Heart left ventricle (tissue), 13 donors: ENCODE measurements at regions not wholly inside any gene's neighbourhood (a gene's known extent, or its start where the extent isn't known, plus 50 kb on each side); places are given as distances from the start of the nearest gene placed in this dataset.

Experiments
- POLR2A ChIP-seq, 2 donors: fragments of 450-650 bp; IDR thresholded peaks; one replicate each; pipeline ENCODE4 v1.6.1; 2017; ENCODE audit warnings: antibody characterized with exemption in 2 of 2, mild to moderate bottlenecking in 2 of 2, moderate library complexity in 2 of 2
- TF ChIP-seq, protein P1 (sequence below), 12 donors: fragments of 200-600 bp; sonication (generic) in 4 of 12; IDR thresholded peaks; one replicate each; pipeline versions ENCODE4 v1.5.0 to v1.8.0; 2018 to 2022; ENCODE audit warnings: antibody characterized with exemption in 12 of 12, mild to moderate bottlenecking in 5 of 12
- donor health status: ischemic (EF 13 %, LVEDD 7.1; RV severe dilation, severe dysfunction).
- donor health status: DM: no; HTN: yes; CAD: no.
- donor health status: DM: no; HTN: no; CAD: no.
- donor health status: ischemic (EF 25% LVEDD 6.9; RV normal size, moderate dysfunction).
- donor health status: ischemic (EF 25% LVEDD 5.7; RV mildly dilated, moderate dysfunction).
- donor health status: ischemic (EF 35%, LVEDD 5.7; RV mildly dilated, moderate dysfunction).
- donor health status: nonischemic (EF 11% LVEDD 7.7; RV severe dilation, severe dysfunction).
- donor health status: DM: yes; HTN: yes; CAD: no.
- donor health status: PGD.
- donor health status: ischemic (EF 29% LVEDD 5.4; RV normal size, mild dysfunction).
- donor health status: nonischemic (EF 23%, LVEDD 6.1; RV moderate dilation, normal function).

DNA sequence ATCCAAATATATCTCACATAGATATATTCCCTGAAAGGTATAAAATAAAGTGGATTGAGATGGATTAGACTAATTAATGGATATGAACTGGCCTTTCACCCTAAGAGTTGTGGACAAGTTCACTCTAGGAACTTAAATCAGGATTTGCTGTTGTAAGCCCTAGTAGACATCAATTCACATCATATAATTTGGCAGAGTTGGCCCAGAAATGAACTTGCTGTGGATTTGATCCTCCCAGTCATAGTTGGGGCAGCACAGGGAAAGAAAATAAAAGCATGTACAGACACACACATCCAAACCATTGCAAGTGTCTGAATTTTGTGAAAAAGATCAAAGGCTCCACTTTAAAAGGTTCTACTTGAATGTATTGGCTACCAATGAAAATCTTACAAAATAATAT is 734.7 kb upstream of the NR2F2 start:
- TF ChIP-seq, protein P1, sequence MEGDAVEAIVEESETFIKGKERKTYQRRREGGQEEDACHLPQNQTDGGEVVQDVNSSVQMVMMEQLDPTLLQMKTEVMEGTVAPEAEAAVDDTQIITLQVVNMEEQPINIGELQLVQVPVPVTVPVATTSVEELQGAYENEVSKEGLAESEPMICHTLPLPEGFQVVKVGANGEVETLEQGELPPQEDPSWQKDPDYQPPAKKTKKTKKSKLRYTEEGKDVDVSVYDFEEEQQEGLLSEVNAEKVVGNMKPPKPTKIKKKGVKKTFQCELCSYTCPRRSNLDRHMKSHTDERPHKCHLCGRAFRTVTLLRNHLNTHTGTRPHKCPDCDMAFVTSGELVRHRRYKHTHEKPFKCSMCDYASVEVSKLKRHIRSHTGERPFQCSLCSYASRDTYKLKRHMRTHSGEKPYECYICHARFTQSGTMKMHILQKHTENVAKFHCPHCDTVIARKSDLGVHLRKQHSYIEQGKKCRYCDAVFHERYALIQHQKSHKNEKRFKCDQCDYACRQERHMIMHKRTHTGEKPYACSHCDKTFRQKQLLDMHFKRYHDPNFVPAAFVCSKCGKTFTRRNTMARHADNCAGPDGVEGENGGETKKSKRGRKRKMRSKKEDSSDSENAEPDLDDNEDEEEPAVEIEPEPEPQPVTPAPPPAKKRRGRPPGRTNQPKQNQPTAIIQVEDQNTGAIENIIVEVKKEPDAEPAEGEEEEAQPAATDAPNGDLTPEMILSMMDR (IDR thresholded peaks at IDR 0.05) = no peak
- TF ChIP-seq POLR2A (IDR thresholded peaks at IDR 0.05) = no peak
